ENCODE measurements at regions not wholly inside any gene's neighbourhood (a gene's known extent, or its start where the extent isn't known, plus 50 kb on each side); places are given as distances from the start of the nearest gene placed in this dataset.
"Not testable (repeated sequence)": the region's sequence is repeated elsewhere in the genome, so short reads cannot be mapped to it uniquely, and the experiment has no call there.

DNA sequence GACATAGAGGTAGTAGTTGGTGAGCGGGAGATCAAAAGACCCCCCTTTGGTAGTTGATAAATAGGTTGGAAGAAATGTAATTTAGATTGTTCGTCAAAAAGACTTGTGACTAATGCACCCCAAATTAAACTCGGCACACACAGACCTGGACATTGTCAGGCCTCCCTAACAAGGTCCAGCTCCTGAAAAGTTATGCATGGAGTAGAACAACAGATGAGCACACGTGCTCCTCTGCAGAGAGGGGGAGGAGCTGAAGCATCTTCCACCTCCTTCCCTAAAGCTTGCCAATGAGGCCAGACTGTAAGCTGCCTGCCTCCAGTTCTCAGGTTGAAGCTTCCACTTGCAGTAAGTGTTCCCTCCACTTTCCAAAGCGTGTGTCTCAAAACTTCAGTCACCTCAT lies 153.5 kb upstream of the CXCL13 start:
- not testable (repeated sequence) for TF ChIP-seq EGR1 (IDR thresholded peaks at IDR 0.05; ENCODE audit: low read depth in 2 of 2); SP1 (IDR thresholded peaks at IDR 0.05); RAD21 (IDR thresholded peaks at IDR 0.05); JUND (IDR thresholded peaks at IDR 0.05)
- TF ChIP-seq, protein P1, sequence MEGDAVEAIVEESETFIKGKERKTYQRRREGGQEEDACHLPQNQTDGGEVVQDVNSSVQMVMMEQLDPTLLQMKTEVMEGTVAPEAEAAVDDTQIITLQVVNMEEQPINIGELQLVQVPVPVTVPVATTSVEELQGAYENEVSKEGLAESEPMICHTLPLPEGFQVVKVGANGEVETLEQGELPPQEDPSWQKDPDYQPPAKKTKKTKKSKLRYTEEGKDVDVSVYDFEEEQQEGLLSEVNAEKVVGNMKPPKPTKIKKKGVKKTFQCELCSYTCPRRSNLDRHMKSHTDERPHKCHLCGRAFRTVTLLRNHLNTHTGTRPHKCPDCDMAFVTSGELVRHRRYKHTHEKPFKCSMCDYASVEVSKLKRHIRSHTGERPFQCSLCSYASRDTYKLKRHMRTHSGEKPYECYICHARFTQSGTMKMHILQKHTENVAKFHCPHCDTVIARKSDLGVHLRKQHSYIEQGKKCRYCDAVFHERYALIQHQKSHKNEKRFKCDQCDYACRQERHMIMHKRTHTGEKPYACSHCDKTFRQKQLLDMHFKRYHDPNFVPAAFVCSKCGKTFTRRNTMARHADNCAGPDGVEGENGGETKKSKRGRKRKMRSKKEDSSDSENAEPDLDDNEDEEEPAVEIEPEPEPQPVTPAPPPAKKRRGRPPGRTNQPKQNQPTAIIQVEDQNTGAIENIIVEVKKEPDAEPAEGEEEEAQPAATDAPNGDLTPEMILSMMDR (IDR thresholded peaks at IDR 0.05; ENCODE audit: low read depth, low read length, missing input control), result not testable (repeated sequence)
